Ishikawa (cell line): ENCODE measurements at regions not wholly inside any gene's neighbourhood (a gene's known extent, or its start where the extent isn't known, plus 50 kb on each side); places are given as distances from the start of the nearest gene placed in this dataset.

Experiments
- CEBPB ChIP-seq: IDR thresholded peaks from 2 replicates; pipeline ENCODE4 v1.6.1; 2012
- CREB1 ChIP-seq: IDR thresholded peaks from 2 replicates; pipeline ENCODE4 v1.6.1; 2012; ENCODE audit warnings: low read depth
- EGR1 ChIP-seq: IDR thresholded peaks from 2 replicates; pipeline ENCODE4 v1.6.1; 2012
- EP300 ChIP-seq: IDR thresholded peaks from 2 replicates; pipeline ENCODE4 v1.6.1; 2012; ENCODE audit warnings: borderline replicate concordance
- FOXM1 ChIP-seq: IDR thresholded peaks from 2 replicates; pipeline ENCODE4 v1.6.1; 2012; ENCODE audit warnings: low read depth, borderline replicate concordance
- NFIC ChIP-seq: IDR thresholded peaks from 2 replicates; pipeline ENCODE4 v1.6.1; 2012
- RAD21 ChIP-seq: IDR thresholded peaks from 2 replicates; pipeline ENCODE4 v1.6.1; 2012; ENCODE audit warnings: low read depth
- TAF1 ChIP-seq: IDR thresholded peaks from 2 replicates; pipeline ENCODE4 v1.6.1; 2012; ENCODE audit warnings: low read depth, mild to moderate bottlenecking
- TCF12 ChIP-seq: IDR thresholded peaks from 2 replicates; pipeline ENCODE4 v1.6.1; 2012; ENCODE audit warnings: low read depth
- TEAD4 ChIP-seq: IDR thresholded peaks from 2 replicates; pipeline ENCODE4 v1.6.1; 2012
- YY1 ChIP-seq: IDR thresholded peaks from 2 replicates; pipeline ENCODE4 v1.6.1; 2012; ENCODE audit warnings: low read depth
- ZBTB7A ChIP-seq: IDR thresholded peaks from 2 replicates; pipeline ENCODE4 v1.6.1; 2012; ENCODE audit warnings: low read depth
- TF ChIP-seq, protein P1 (sequence below): IDR thresholded peaks from 2 replicates; pipeline ENCODE4 v1.6.1; 2012; ENCODE audit warnings: low read depth, mild to moderate bottlenecking
- TF ChIP-seq, protein P2 (sequence below): IDR thresholded peaks from 2 replicates; pipeline ENCODE4 v1.6.1; 2012
- TF ChIP-seq, protein P3 (sequence below): IDR thresholded peaks from 2 replicates; pipeline ENCODE4 v1.6.1; 2012

DNA sequence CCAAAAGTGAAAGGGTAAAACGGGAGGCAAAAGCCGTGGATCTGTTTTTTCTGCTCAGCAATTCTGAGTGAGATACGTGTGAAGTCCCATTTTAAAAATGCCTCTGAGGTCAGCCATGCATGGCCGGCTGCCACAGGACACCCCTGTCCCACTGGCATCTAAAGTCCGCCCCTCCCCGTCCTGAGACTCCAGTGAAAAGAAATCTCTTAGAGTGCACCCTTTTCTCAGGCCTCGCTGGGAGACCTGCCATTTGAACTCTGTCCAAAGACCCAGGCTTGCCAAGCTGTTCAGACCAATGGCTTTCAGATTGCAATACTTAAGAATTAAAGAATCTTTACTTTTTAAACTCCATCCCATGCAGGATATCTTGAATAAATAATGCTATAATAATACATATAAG, 61.0 kb upstream of the SLC24A5 start:
- TF ChIP-seq NFIC = peak; percentile 45
- TF ChIP-seq EP300 = no peak
- TF ChIP-seq, protein P1, sequence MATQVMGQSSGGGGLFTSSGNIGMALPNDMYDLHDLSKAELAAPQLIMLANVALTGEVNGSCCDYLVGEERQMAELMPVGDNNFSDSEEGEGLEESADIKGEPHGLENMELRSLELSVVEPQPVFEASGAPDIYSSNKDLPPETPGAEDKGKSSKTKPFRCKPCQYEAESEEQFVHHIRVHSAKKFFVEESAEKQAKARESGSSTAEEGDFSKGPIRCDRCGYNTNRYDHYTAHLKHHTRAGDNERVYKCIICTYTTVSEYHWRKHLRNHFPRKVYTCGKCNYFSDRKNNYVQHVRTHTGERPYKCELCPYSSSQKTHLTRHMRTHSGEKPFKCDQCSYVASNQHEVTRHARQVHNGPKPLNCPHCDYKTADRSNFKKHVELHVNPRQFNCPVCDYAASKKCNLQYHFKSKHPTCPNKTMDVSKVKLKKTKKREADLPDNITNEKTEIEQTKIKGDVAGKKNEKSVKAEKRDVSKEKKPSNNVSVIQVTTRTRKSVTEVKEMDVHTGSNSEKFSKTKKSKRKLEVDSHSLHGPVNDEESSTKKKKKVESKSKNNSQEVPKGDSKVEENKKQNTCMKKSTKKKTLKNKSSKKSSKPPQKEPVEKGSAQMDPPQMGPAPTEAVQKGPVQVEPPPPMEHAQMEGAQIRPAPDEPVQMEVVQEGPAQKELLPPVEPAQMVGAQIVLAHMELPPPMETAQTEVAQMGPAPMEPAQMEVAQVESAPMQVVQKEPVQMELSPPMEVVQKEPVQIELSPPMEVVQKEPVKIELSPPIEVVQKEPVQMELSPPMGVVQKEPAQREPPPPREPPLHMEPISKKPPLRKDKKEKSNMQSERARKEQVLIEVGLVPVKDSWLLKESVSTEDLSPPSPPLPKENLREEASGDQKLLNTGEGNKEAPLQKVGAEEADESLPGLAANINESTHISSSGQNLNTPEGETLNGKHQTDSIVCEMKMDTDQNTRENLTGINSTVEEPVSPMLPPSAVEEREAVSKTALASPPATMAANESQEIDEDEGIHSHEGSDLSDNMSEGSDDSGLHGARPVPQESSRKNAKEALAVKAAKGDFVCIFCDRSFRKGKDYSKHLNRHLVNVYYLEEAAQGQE = no peak
- no peak for TF ChIP-seq TCF12
- 0 out of 2 replicates have a peak, but pooled peaks have one; percentile 17 for TF ChIP-seq TEAD4
- TF ChIP-seq, protein P2, sequence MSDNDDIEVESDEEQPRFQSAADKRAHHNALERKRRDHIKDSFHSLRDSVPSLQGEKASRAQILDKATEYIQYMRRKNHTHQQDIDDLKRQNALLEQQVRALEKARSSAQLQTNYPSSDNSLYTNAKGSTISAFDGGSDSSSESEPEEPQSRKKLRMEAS = no peak
- no peak for TF ChIP-seq EGR1
- no peak for TF ChIP-seq TAF1
- no peak for TF ChIP-seq CREB1

DNA sequence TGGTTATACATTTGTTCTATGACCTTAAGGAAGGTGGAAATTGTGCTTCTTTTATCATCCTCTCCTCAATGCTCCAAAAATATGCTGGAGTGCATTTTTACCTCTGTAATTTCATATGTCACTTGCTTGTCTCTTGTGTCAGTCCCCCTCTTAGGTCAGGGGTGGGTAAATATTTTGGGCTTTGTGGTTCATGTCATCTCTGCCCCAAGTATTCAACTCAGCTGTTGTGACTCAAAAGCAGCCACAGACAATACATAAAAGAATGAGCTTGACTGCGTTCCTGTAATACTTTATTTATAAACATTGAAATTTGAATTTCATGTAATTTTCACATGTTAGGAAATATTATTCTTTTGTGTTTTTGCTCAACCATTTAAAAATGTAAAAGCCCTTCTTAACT, 60.4 kb upstream of the SLC24A5 start:
- TF ChIP-seq TCF12 = no peak
- no peak for TF ChIP-seq FOXM1
- no peak for TF ChIP-seq EP300

DNA sequence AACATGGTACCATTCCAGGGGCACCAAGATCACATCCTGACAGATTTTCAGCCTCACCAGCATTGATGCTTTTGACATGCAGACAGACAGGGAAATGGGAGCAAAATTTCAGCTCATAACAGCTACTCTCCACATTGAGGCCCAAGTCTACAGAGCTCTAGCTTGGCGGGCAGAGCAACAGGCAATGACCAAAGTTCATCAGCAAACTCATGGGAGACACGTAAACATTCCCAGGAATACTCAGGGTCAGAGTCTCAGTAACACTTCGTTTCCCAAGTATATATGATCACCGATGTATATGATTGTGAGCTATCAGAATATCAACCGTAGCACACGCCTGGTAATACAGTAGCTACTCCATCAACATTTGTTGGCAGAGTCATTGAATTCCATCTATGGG, 59.2 kb upstream of the SLC24A5 start:
- TF ChIP-seq, protein P3, sequence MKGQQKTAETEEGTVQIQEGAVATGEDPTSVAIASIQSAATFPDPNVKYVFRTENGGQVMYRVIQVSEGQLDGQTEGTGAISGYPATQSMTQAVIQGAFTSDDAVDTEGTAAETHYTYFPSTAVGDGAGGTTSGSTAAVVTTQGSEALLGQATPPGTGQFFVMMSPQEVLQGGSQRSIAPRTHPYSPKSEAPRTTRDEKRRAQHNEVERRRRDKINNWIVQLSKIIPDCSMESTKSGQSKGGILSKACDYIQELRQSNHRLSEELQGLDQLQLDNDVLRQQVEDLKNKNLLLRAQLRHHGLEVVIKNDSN = no peak
- TF ChIP-seq, protein P2 = no peak
- TF ChIP-seq FOXM1 (no peak), NFIC (no peak), TCF12 (no peak), TEAD4 (no peak), EGR1 (no peak), EP300 (no peak), RAD21 (no peak), TAF1 (no peak), ZBTB7A (no peak)
- TF ChIP-seq, protein P1 = no peak

DNA sequence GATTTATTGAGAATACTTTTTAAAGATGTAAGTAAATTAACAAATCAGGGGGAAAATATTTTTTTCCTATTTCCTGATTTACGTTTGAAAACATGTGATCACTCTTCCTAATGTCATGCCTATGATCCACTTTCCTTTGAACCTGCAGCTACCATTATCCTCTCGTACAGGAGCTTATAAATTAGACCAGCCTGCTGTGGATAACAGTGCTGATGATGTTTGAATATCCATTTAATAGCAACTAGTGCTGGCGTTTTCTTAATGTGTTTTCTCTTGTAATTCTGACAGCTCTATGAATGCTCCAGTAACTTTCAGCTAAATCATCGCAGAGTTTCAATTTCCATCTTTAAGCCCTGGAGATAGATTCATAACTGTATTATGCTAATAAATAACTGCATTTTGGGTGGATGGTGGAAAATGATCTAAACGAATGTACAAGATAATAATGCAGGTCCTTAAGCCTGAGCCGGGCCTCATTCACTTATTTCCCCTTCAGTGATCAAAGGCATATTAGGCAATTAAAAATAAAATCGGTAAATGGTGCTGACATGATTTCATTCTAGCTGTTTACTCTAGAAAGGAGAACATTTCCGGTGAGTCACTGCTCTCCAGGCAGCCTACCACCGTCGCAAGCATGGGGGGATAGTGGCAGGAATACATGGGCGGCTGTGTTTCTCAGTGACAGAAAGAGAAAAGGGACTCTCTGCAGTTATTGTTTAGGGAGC, 58.5 kb upstream of the SLC24A5 start:
- TF ChIP-seq, protein P2 = no peak
- TF ChIP-seq NFIC (no peak), EGR1 (no peak), CEBPB (no peak), TAF1 (no peak), CREB1 (no peak), RAD21 (no peak)
- TF ChIP-seq, protein P3 = no peak

DNA sequence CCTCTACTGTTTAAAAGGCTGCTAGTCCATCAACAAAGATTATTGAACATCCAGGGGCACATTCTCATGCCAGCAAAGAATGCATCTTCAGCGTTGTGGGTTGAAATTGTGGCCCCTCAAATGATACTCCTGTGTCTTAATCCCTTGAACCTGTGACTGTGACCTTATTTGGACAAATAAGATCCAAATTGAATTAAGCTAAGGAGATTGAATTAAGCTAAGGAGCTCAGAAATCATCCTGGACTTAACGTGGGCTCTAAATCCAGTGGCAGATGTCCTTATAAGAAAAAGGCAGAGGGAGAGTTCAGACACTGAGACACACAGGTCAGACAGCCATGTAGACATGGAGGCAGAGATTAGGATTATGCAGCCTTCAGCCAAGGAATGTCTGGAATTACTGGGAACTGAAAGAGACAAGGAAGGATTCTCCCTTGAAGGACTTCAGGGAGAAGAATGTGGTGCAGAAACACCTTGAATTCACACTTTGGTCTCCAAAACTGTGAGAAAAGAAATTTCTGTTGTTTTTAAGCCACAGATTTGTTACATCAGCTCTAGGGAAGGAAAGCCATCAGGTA, 57.3 kb upstream of the SLC24A5 start:
- TF ChIP-seq FOXM1 (no peak), TCF12 (no peak), NFIC (no peak), EP300 (no peak), RAD21 (no peak)

DNA sequence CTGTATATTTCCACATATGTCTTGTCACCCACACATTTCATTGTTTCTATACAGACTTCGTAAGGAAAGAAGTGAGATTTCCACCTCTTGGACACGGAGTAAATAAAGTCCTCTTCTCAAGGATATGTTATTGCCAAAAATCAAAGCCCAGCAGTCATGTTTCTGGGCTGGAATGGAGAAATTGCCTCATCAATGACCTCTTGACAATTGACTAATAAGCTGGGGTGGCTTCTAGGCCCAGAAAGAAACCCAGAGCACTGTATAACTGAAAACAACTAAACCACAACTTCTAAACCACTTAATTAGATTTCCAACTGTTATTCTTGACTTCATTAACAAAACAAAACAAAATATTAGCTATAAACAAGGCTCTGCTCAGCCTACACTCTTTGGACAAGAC, 56.4 kb upstream of the SLC24A5 start:
- no peak for TF ChIP-seq RAD21
- TF ChIP-seq FOXM1 = no peak
- no peak for TF ChIP-seq TCF12
- TF ChIP-seq, protein P2 = no peak
- TF ChIP-seq YY1 = no peak
- TF ChIP-seq, protein P1 = no peak
- TF ChIP-seq, protein P3 = no peak
- TF ChIP-seq TEAD4 = no peak
- TF ChIP-seq EGR1 = no peak
- TF ChIP-seq ZBTB7A = no peak
- TF ChIP-seq CREB1 = no peak
- TF ChIP-seq CEBPB = no peak
- TF ChIP-seq EP300 = no peak
- TF ChIP-seq TAF1 = no peak
- no peak for TF ChIP-seq NFIC
